H1 (cell line): ENCODE measurements at regions not wholly inside any gene's neighbourhood (a gene's known extent, or its start where the extent isn't known, plus 50 kb on each side); places are given as distances from the start of the nearest gene placed in this dataset.

ENCODE experiments used
- CTCF ChIA-PET: fragments of 300-600 bp; sonication (Branson Sonifier 250); formaldehyde crosslinking; loops from one replicate; lab custom pipeline; 2021; ENCODE audit not compliant: partially characterized antibody; lab: Charles Lee
- POLR2A ChIA-PET: fragments of 300-600 bp; sonication (Branson Sonifier 250); formaldehyde crosslinking; loops from one replicate; lab custom pipeline; 2021; ENCODE audit warnings: inconsistent platforms; ENCODE audit not compliant: partially characterized antibody; lab: Charles Lee
- DNase-seq, 2 experiments: peaks; one replicate each; pipeline versions ENCODE4 v3.0.0 to v3.0.0-alpha.2; 2010 to 2022; ENCODE audit warnings: low spot score in 2 of 2, low read depth in 1 of 2, mixed read lengths in 1 of 2
- FAIRE-seq: peaks from 2 replicates; lab custom pipeline; 2011; peaks lifted over from hg19 to GRCh38; lab: Jason Lieb, UNC
- H2AFZ ChIP-seq: 2 replicates; pipeline ENCODE4 v1.8.1; 2012; ENCODE audit warnings: low read length, inconsistent platforms
- H2AK5ac ChIP-seq: 2 replicates; pipeline ENCODE4 v1.6.1; 2013; ENCODE audit warnings: low read depth, low read length
- H2BK120ac ChIP-seq: replicated peaks from 2 replicates; pipeline ENCODE3; 2013; ENCODE audit warnings: low read depth, low read length, inconsistent platforms
- H2BK12ac ChIP-seq: 2 replicates; pipeline ENCODE4 v1.6.1; 2013; ENCODE audit warnings: low read depth, low read length
- H2BK15ac ChIP-seq: 2 replicates; pipeline ENCODE4 v1.6.1; 2013; ENCODE audit warnings: low read length
- H2BK20ac ChIP-seq: 2 replicates; pipeline ENCODE4 v1.6.1; 2013; ENCODE audit warnings: low read length
- H2BK5ac ChIP-seq: 2 replicates; pipeline ENCODE4 v1.6.1; 2013; ENCODE audit warnings: low read depth, low read length
- H3K14ac ChIP-seq: 2 replicates; pipeline ENCODE4 v1.6.1; 2013; ENCODE audit warnings: inconsistent platforms; ENCODE audit not compliant: insufficient read length
- H3K18ac ChIP-seq: 2 replicates; pipeline ENCODE4 v1.6.1; 2013; ENCODE audit warnings: low read length; ENCODE audit errors: extremely low read depth
- H3K23ac ChIP-seq: 2 replicates; pipeline ENCODE4 v1.6.1; 2013; ENCODE audit warnings: inconsistent platforms; ENCODE audit not compliant: insufficient read length
- H3K23me2 ChIP-seq: 2 replicates; pipeline ENCODE4 v1.6.1; 2013; ENCODE audit warnings: low read depth, low read length
- H3K27ac ChIP-seq: 2 replicates; pipeline ENCODE4 v1.6.1; 2011; ENCODE audit warnings: low read depth, low read length, inconsistent platforms
- H3K27me3 ChIP-seq, 4 experiments: replicated peaks in 1 of 4; 1 replicate in 1 of 4; 2 replicates in 3 of 4; pipeline versions ENCODE4 v1.6.1 to v1.8.1; 2011 to 2013; ENCODE audit warnings: low read length in 3 of 4, mild to moderate bottlenecking in 3 of 4, inconsistent platforms in 2 of 4, mixed read lengths in 2 of 4, moderate library complexity in 1 of 4; ENCODE audit not compliant: control insufficient read depth in 3 of 4, insufficient read depth in 3 of 4; ENCODE audit errors: extremely low read depth in 1 of 4
- H3K36me3 ChIP-seq, 4 experiments: 2 replicates each; pipeline versions ENCODE4 v1.6.1 to v1.8.1; 2011 to 2013; ENCODE audit warnings: mild to moderate bottlenecking in 4 of 4, low read length in 3 of 4, moderate library complexity in 2 of 4, control low read depth in 1 of 4, inconsistent platforms in 1 of 4; ENCODE audit not compliant: insufficient read depth in 4 of 4, control insufficient read depth in 2 of 4
- H3K4ac ChIP-seq: replicated peaks from 2 replicates; pipeline ENCODE3; 2013; ENCODE audit warnings: low read length, low read depth, mixed read lengths, inconsistent platforms; ENCODE audit not compliant: insufficient read length
- H3K4me1 ChIP-seq, 4 experiments: replicated peaks in 1 of 4; 1 replicate in 1 of 4; 2 replicates in 3 of 4; pipeline versions ENCODE4 v1.6.1 to v1.8.1; 2011 to 2013; ENCODE audit warnings: low read length in 3 of 4, inconsistent platforms in 2 of 4, mixed read lengths in 1 of 4; ENCODE audit not compliant: insufficient read depth in 4 of 4, control insufficient read depth in 3 of 4
- H3K4me2 ChIP-seq, 2 experiments: 2 replicates each; pipeline versions ENCODE4 v1.6.1 to v1.8.1; 2011 to 2013; ENCODE audit warnings: low read depth in 2 of 2, low read length in 2 of 2, control low read depth in 1 of 2, inconsistent platforms in 1 of 2, mild to moderate bottlenecking in 1 of 2; ENCODE audit not compliant: insufficient read depth in 1 of 2
- H3K4me3 ChIP-seq, 4 experiments: fragments of 200-600, 300-600 bp in 1 of 4; sonication (generic), shearing (Covaris generic), sonication (Bioruptor Twin) in 1 of 4; 2 replicates each; pipeline versions ENCODE4 v1.5.1 to v1.8.1; 2011 to 2016; ENCODE audit warnings: low read length in 4 of 4, low read depth in 3 of 4, control low read depth in 2 of 4, inconsistent platforms in 2 of 4, mild to moderate bottlenecking in 2 of 4, mixed read lengths in 1 of 4, moderate library complexity in 1 of 4; ENCODE audit not compliant: insufficient read depth in 2 of 4; ENCODE audit errors: extremely low read depth in 1 of 4
- H3K56ac ChIP-seq: replicated peaks from 2 replicates; pipeline ENCODE3; 2013; ENCODE audit warnings: low read depth, mild to moderate bottlenecking, mixed read lengths, low read length, inconsistent platforms; ENCODE audit not compliant: insufficient read length
- H3K79me1 ChIP-seq: 2 replicates; pipeline ENCODE4 v1.6.1; 2013; ENCODE audit warnings: low read depth, low read length, control low read depth
- H3K79me2 ChIP-seq, 2 experiments: 2 replicates each; pipeline versions ENCODE4 v1.6.1 to v1.8.1; 2012 to 2013; ENCODE audit warnings: low read length in 2 of 2, mild to moderate bottlenecking in 2 of 2, inconsistent platforms in 1 of 2; ENCODE audit not compliant: insufficient read depth in 2 of 2, control insufficient read depth in 1 of 2
- H3K9ac ChIP-seq, 4 experiments: replicated peaks in 1 of 4; 1 replicate in 1 of 4; 2 replicates in 3 of 4; pipeline versions ENCODE4 v1.6.1 to v1.8.1; 2011 to 2013; ENCODE audit warnings: low read depth in 3 of 4, low read length in 3 of 4, control low read depth in 2 of 4, mild to moderate bottlenecking in 2 of 4, moderate library complexity in 2 of 4, inconsistent platforms in 1 of 4; ENCODE audit errors: extremely low read depth in 1 of 4
- H3K9me3 ChIP-seq, 2 experiments: 2 replicates each; pipeline versions ENCODE4 v1.6.1 to v1.8.1; 2012 to 2013; ENCODE audit warnings: mild to moderate bottlenecking in 2 of 2, moderate library complexity in 2 of 2, control low read depth in 1 of 2, inconsistent platforms in 1 of 2, low read depth in 1 of 2, low read length in 1 of 2, mixed read lengths in 1 of 2; ENCODE audit not compliant: insufficient read depth in 2 of 2
- H4K20me1 ChIP-seq, 2 experiments: replicated peaks in 1 of 2; 2 replicates each; pipeline versions ENCODE3 to v1.8.1; 2011 to 2013; ENCODE audit warnings: inconsistent platforms in 2 of 2, low read length in 2 of 2, mild to moderate bottlenecking in 1 of 2; ENCODE audit not compliant: insufficient read depth in 2 of 2, control insufficient read depth in 1 of 2
- H4K5ac ChIP-seq: 2 replicates; pipeline ENCODE4 v1.6.1; 2013; ENCODE audit warnings: low read length, low read depth, mixed read lengths, inconsistent platforms; ENCODE audit not compliant: insufficient read length
- H4K8ac ChIP-seq: 2 replicates; pipeline ENCODE4 v1.8.0; 2013; ENCODE audit warnings: mild to moderate bottlenecking, moderate library complexity, low read length, inconsistent platforms; ENCODE audit not compliant: insufficient read depth; ENCODE audit errors: extremely low read depth
- H4K91ac ChIP-seq: replicated peaks from 2 replicates; pipeline ENCODE3; 2013; ENCODE audit warnings: low read length, mixed read lengths, inconsistent platforms; ENCODE audit not compliant: insufficient read length
- CBX8 ChIP-seq: fragments of 300-800, 300-1000 bp; sonication (generic); IDR thresholded peaks from 2 replicates; pipeline ENCODE4 v1.7.1; 2016; ENCODE audit warnings: low read depth, low read length, borderline replicate concordance
- CEBPB ChIP-seq: IDR thresholded peaks from 2 replicates; pipeline ENCODE4 v1.6.1; 2012; ENCODE audit warnings: low read depth, low read length
- CHD1 ChIP-seq: IDR thresholded peaks from 2 replicates; pipeline ENCODE4 v1.6.1; 2012; ENCODE audit warnings: low read depth, low read length, improper control_type of control experiment
- E2F6 ChIP-seq: IDR thresholded peaks from 2 replicates; pipeline ENCODE4 v1.6.1; 2012; ENCODE audit warnings: inconsistent platforms
- FOSL1 ChIP-seq: IDR thresholded peaks from 2 replicates; pipeline ENCODE4 v1.6.1; 2011; ENCODE audit warnings: mild to moderate bottlenecking, low read depth, low read length, moderate library complexity; ENCODE audit not compliant: insufficient read depth
- HDAC6 ChIP-seq: IDR thresholded peaks from one replicate; pipeline ENCODE4 v1.7.1; 2012; ENCODE audit warnings: low read depth, mild to moderate bottlenecking, inconsistent platforms, low read length, moderate library complexity
- MAFK ChIP-seq: IDR thresholded peaks from 2 replicates; pipeline ENCODE4 v1.6.1; 2012; ENCODE audit warnings: low read depth, mild to moderate bottlenecking, improper control_type of control experiment, low read length
- MAX ChIP-seq: IDR thresholded peaks from 2 replicates; pipeline ENCODE4 v1.6.1; 2012; ENCODE audit warnings: inconsistent platforms
- RBBP5 ChIP-seq: IDR thresholded peaks from 2 replicates; pipeline ENCODE4 v1.7.1; 2012; ENCODE audit warnings: low read depth, mild to moderate bottlenecking, inconsistent platforms, low read length, moderate library complexity, borderline replicate concordance
- RNF2 ChIP-seq: fragments of 200-900, 300-1000 bp; sonication (generic); IDR thresholded peaks from 2 replicates; pipeline ENCODE4 v1.7.1; 2016; ENCODE audit warnings: borderline replicate concordance, low read depth, mild to moderate bottlenecking, antibody characterized with exemption, low read length; ENCODE audit not compliant: poor library complexity, severe bottlenecking; ENCODE audit errors: missing control alignments
- SP4 ChIP-seq: IDR thresholded peaks from 2 replicates; pipeline ENCODE4 v1.6.1; 2012; ENCODE audit warnings: low read length, inconsistent platforms
- SUZ12 ChIP-seq: fragments of 200-600 bp; sonication (generic); IDR thresholded peaks from 2 replicates; pipeline ENCODE4 v1.6.1; 2012; ENCODE audit warnings: mild to moderate bottlenecking, inconsistent platforms, low read length, moderate library complexity, mixed read lengths
- USF2 ChIP-seq: IDR thresholded peaks from 2 replicates; pipeline ENCODE4 v1.6.1; 2011; ENCODE audit warnings: low read length, improper control_type of control experiment
- WGBS, 2 experiments: shearing (Covaris generic) in 1 of 2; methylation state at CpG; one replicate each; pipeline versions ENCODE4 v1.1.6 to v1.1.7; 2013 to 2015; ENCODE audit warnings: low lambda C conversion rate in 2 of 2, mixed read lengths in 2 of 2, inconsistent platforms in 1 of 2, low coverage in 1 of 2, missing lambda C conversion rate in 1 of 2; ENCODE audit not compliant: insufficient replicate concordance in 2 of 2, insufficient coverage in 1 of 2, insufficient read length in 1 of 2; ENCODE audit errors: extremely low coverage in 1 of 2, missing lambda C conversion rate in 1 of 2; 5-methylcytosine and 5-hydroxymethylcytosine counted together

- Histone ChIP-seq H3K27me3 (no peaks in the 10 kb centered on the region), H2BK15ac (no peak overlapping the region), H2BK20ac (no peak overlapping the region), H3K18ac (no peak overlapping the region), H3K36me3 (no peaks in the 10 kb centered on the region), H3K14ac (no peak overlapping the region), H3K79me1 (no peaks in the 10 kb centered on the region), H2AFZ (no peak overlapping the region), H3K79me2 (no peaks in the 10 kb centered on the region), H2BK120ac (no peak overlapping the region), H4K8ac (no peak overlapping the region), H2BK12ac (no peak overlapping the region), H3K9me3 (no peaks in the 10 kb centered on the region), H3K4ac (no peak overlapping the region), H2BK5ac (no peak overlapping the region), H3K23ac (no peak overlapping the region), H3K27ac (no peak overlapping the region), H4K5ac (no peak overlapping the region), H2AK5ac (no peak overlapping the region), H3K9ac (no peak overlapping the region), H3K56ac (no peak overlapping the region), H3K23me2 (no peaks in the 10 kb centered on the region), H3K4me2 (no peak overlapping the region), H3K4me3 (no peak overlapping the region), H4K91ac (no peak overlapping the region), H3K4me1 (no peaks in the 10 kb centered on the region; a peak in 1 of 7 replicates), H4K20me1 (no peaks in the 10 kb centered on the region)
- ChIA-PET CTCF (interaction anchor here (0.7 to 1.2 kb wide), 2 partner anchors 11 to 28 kb away, joined by 4 to 6 read pairs; no protein-coding TSS in a partner anchor), POLR2A (no interaction called here)
- no peak for DNase-seq
- 87% methylated on average over 4 of the region's 4 CpGs; no CpG with 5 or more reads in 1 of the 2 experiments for WGBS, 2 experiments
- peak; percentile 62 for FAIRE-seq
- no peak for TF ChIP-seq CBX8
- no peak for TF ChIP-seq CHD1
- no peak for TF ChIP-seq MAX
- no peak for TF ChIP-seq CEBPB
- TF ChIP-seq HDAC6 = no peak
- no peak for TF ChIP-seq SP4
- no peak for TF ChIP-seq MAFK
- TF ChIP-seq FOSL1 = no peak
- no peak for TF ChIP-seq RNF2
- TF ChIP-seq E2F6 = no peak
- TF ChIP-seq RBBP5 = no peak
- TF ChIP-seq USF2 = no peak
- TF ChIP-seq SUZ12 = no peak
Observed at GRCh38 chr10:63727636-63728035, 206.4 kb downstream of the REEP3 start.
